ENCODE measurements at regions not wholly inside any gene's neighbourhood (a gene's known extent, or its start where the extent isn't known, plus 50 kb on each side); places are given as distances from the start of the nearest gene placed in this dataset.

GRCh38 chr18:45487581-45487980, 127.7 kb upstream of the SLC14A2 start:
- H3K4me2 ChIP-seq: no peak overlapping the region
- no peak overlapping the region for H3K4me3 ChIP-seq (IDR thresholded peaks at IDR 0.05; ENCODE audit: insufficient read depth, low read depth, low read length)
- H2AFZ ChIP-seq (ENCODE audit: low read depth): no peak overlapping the region

GRCh38 chr18:45488645-45489044, 126.6 kb upstream of the SLC14A2 start:
- Histone ChIP-seq H2AFZ (ENCODE audit: low read depth) (no peak overlapping the region), H3K79me2 (ENCODE audit: insufficient read depth, low read depth) (no peaks in the 10 kb centered on the region), H3K36me3 (ENCODE audit: insufficient read depth) (no peaks in the 10 kb centered on the region), H3K27me3 (ENCODE audit: insufficient read depth, low read depth) (no peaks in the 10 kb centered on the region), H4K20me1 (ENCODE audit: insufficient read depth) (no peaks in the 10 kb centered on the region), H3K9ac (no peak overlapping the region), H3K27ac (no peak overlapping the region), H3K4me1 (ENCODE audit: low read depth, poor library complexity, severe bottlenecking) (no peaks in the 10 kb centered on the region), H3K4me2 (no peak overlapping the region), H3K4me3 (IDR thresholded peaks at IDR 0.05; ENCODE audit: insufficient read depth, low read depth, low read length) (no peak overlapping the region)
- no peak for TF ChIP-seq CTCF (conservative IDR thresholded peaks at IDR 0.05; ENCODE audit: low read depth, low read length)

More at GRCh38 chr18:45487581-45487980, 127.7 kb upstream of the SLC14A2 start:
- no peaks in the 10 kb centered on the region for H3K27me3 ChIP-seq (ENCODE audit: insufficient read depth, low read depth)
- no peak overlapping the region for H3K9ac ChIP-seq
- no peaks in the 10 kb centered on the region for H3K36me3 ChIP-seq (ENCODE audit: insufficient read depth)
- no peak overlapping the region for H3K27ac ChIP-seq
- H3K4me1 ChIP-seq (ENCODE audit: low read depth, poor library complexity, severe bottlenecking): no peaks in the 10 kb centered on the region
- H4K20me1 ChIP-seq (ENCODE audit: insufficient read depth): no peaks in the 10 kb centered on the region
- TF ChIP-seq CTCF (conservative IDR thresholded peaks at IDR 0.05; ENCODE audit: low read depth, low read length): no peak
- H3K79me2 ChIP-seq (ENCODE audit: insufficient read depth, low read depth): no peaks in the 10 kb centered on the region

- Histone ChIP-seq H4K20me1 (ENCODE audit: insufficient read depth) (no peaks in the 10 kb centered on the region), H3K79me2 (ENCODE audit: insufficient read depth, low read depth) (no peaks in the 10 kb centered on the region), H3K4me2 (no peak overlapping the region), H3K9ac (no peak overlapping the region), H3K4me3 (IDR thresholded peaks at IDR 0.05; ENCODE audit: insufficient read depth, low read depth, low read length) (no peak overlapping the region), H3K36me3 (ENCODE audit: insufficient read depth) (no peaks in the 10 kb centered on the region), H3K4me1 (ENCODE audit: low read depth, poor library complexity, severe bottlenecking) (no peaks in the 10 kb centered on the region), H3K27me3 (ENCODE audit: insufficient read depth, low read depth) (no peaks in the 10 kb centered on the region), H3K27ac (no peak overlapping the region), H2AFZ (ENCODE audit: low read depth) (no peak overlapping the region)
- no peak for TF ChIP-seq CTCF (conservative IDR thresholded peaks at IDR 0.05; ENCODE audit: low read depth, low read length)
These were observed 121.4 kb upstream of the SLC14A2 start for GRCh38 chr18:45493830-45494229.

GRCh38 chr18:45494811-45495210, 120.5 kb upstream of the SLC14A2 start:
- H3K36me3 ChIP-seq (ENCODE audit: insufficient read depth): no peaks in the 10 kb centered on the region
- H3K9ac ChIP-seq: no peak overlapping the region
- H3K4me3 ChIP-seq (IDR thresholded peaks at IDR 0.05; ENCODE audit: insufficient read depth, low read depth, low read length): no peak overlapping the region
- H2AFZ ChIP-seq (ENCODE audit: low read depth): no peak overlapping the region
- no peaks in the 10 kb centered on the region for H3K79me2 ChIP-seq (ENCODE audit: insufficient read depth, low read depth)
- no peak overlapping the region for H3K27ac ChIP-seq
- no peaks in the 10 kb centered on the region for H3K27me3 ChIP-seq (ENCODE audit: insufficient read depth, low read depth)
- no peaks in the 10 kb centered on the region for H3K4me1 ChIP-seq (ENCODE audit: low read depth, poor library complexity, severe bottlenecking)
- no peaks in the 10 kb centered on the region for H4K20me1 ChIP-seq (ENCODE audit: insufficient read depth)
- TF ChIP-seq CTCF (conservative IDR thresholded peaks at IDR 0.05; ENCODE audit: low read depth, low read length): no peak
- no peak overlapping the region for H3K4me2 ChIP-seq

All from KMS-11 (cell line).